ENCODE measurements at regions not wholly inside any gene's neighbourhood (a gene's known extent, or its start where the extent isn't known, plus 50 kb on each side); places are given as distances from the start of the nearest gene placed in this dataset.

DNA sequence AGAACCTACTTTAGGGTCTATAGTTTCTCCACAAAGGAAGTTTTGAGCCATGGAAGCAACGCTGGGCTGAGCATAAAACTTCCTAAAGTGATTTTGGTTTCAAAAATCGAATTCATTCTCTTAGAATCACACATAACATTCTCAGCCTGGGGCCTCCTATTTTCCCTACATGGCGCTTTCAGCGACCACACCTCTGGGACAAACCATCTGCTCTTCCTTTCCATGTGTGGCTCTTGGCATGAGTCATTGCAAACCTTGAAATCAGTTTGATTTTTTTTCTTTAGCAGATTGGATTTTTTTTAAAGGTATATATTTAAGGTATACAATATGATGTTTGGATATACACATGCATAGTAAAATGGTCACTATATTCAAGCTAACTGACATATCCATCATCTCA, 72.5 kb upstream of the APCDD1 start:
- no peak for DNase-seq (ENCODE audit: low spot score, unreplicated experiment)
- Mint-ChIP-seq H3K27me3 (peaks cover 18% of the 10 kb centered on the region), H3K4me1 (ENCODE audit: low read depth) (peaks cover 5% of the 10 kb centered on the region), H3K9me3 (ENCODE audit: low read depth) (no peaks in the 10 kb centered on the region), H3K4me3 (ENCODE audit: low read depth) (no peak overlapping the region), H3K36me3 (ENCODE audit: insufficient read depth) (no peaks in the 10 kb centered on the region), H3K27ac (no peak overlapping the region)
- TF ChIP-seq, protein P1, sequence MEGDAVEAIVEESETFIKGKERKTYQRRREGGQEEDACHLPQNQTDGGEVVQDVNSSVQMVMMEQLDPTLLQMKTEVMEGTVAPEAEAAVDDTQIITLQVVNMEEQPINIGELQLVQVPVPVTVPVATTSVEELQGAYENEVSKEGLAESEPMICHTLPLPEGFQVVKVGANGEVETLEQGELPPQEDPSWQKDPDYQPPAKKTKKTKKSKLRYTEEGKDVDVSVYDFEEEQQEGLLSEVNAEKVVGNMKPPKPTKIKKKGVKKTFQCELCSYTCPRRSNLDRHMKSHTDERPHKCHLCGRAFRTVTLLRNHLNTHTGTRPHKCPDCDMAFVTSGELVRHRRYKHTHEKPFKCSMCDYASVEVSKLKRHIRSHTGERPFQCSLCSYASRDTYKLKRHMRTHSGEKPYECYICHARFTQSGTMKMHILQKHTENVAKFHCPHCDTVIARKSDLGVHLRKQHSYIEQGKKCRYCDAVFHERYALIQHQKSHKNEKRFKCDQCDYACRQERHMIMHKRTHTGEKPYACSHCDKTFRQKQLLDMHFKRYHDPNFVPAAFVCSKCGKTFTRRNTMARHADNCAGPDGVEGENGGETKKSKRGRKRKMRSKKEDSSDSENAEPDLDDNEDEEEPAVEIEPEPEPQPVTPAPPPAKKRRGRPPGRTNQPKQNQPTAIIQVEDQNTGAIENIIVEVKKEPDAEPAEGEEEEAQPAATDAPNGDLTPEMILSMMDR (IDR thresholded peaks at IDR 0.05; ENCODE audit: unreplicated experiment) = no peak

DNA sequence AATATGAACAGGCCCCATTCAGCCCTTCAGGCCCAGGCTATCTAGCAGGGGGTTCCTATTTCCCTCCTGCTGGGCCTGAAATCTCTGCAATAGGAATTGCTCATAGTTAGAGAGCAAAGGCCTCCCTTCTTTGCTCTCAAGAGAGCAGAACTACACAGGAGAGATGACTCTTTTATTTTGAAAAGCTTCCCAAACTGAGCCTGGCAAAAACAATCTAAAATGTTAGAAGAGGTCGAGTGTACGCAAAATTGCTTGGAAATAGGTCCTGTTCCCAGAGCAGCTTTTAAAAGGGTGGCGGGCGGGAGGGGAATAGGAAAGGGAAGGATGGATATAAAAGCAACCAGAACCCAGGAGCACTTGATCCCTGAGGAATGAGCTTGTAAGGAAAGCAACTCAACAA, 68.4 kb upstream of the APCDD1 start:
- Mint-ChIP-seq H3K4me3 (ENCODE audit: low read depth) (no peak overlapping the region), H3K27me3 (peaks cover 6% of the 10 kb centered on the region), H3K9me3 (ENCODE audit: low read depth) (peaks cover 6% of the 10 kb centered on the region), H3K27ac (no peak overlapping the region), H3K36me3 (ENCODE audit: insufficient read depth) (no peaks in the 10 kb centered on the region), H3K4me1 (ENCODE audit: low read depth) (no peaks in the 10 kb centered on the region)
- TF ChIP-seq, protein P1 (IDR thresholded peaks at IDR 0.05; ENCODE audit: unreplicated experiment) = no peak
- no peak for DNase-seq (ENCODE audit: low spot score, unreplicated experiment)

DNA sequence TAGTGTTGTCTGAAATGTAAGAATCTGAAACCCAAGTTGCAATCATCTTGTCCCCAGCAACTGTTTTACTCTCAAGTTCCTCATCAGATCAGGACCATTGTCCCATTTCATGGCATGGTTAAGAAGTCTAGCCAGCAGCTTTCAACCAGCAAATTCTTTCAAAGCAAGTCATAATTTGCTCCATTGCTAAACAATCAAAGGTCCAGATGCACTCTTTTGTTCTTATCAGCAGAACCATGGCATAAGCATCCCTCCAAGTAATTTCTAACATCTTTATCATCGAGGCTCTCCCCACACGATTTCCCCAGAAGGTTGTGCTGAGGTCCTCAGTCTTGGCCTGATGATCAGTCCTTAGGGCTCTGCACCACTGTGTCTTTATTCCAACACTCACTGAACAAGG, 67.5 kb upstream of the APCDD1 start:
- Mint-ChIP-seq H3K36me3 (ENCODE audit: insufficient read depth) (no peaks in the 10 kb centered on the region), H3K27ac (no peak overlapping the region), H3K4me3 (ENCODE audit: low read depth) (no peak overlapping the region)

DNA sequence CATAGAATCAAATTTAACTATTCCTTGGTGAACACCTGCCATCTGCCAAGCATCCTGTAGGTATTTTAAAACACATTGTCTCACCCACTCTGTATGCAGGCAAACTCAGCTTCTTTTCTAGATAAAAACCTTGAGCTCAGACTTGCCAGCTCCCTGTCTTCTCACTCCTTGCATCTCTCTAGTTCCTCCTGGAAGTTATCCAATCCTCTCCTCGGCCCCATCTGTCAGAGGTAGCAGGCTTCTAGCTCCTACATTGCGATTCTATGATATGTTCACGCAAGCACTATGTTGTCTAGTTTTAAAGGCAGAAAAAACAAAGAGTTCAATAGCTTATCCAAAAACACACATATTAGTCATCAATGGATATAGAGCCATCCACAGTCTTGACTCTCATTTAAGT, 67.0 kb upstream of the APCDD1 start:
- H3K4me3 Mint-ChIP-seq (ENCODE audit: low read depth) = no peak overlapping the region
- TF ChIP-seq, protein P1 (IDR thresholded peaks at IDR 0.05; ENCODE audit: unreplicated experiment) = no peak
- peaks cover 6% of the 10 kb centered on the region for H3K27me3 Mint-ChIP-seq
- DNase-seq (ENCODE audit: low spot score, unreplicated experiment) = no peak
- no peaks in the 10 kb centered on the region for H3K36me3 Mint-ChIP-seq (ENCODE audit: insufficient read depth)
- no peak overlapping the region for H3K27ac Mint-ChIP-seq
- H3K4me1 Mint-ChIP-seq (ENCODE audit: low read depth) = no peaks in the 10 kb centered on the region
- peaks cover 6% of the 10 kb centered on the region for H3K9me3 Mint-ChIP-seq (ENCODE audit: low read depth)

More for the DNA sequence above, 67.5 kb upstream of the APCDD1 start:
- H3K27me3 Mint-ChIP-seq = peaks cover 6% of the 10 kb centered on the region
- no peaks in the 10 kb centered on the region for H3K4me1 Mint-ChIP-seq (ENCODE audit: low read depth)
- no peak for DNase-seq (ENCODE audit: low spot score, unreplicated experiment)
- TF ChIP-seq, protein P1 (IDR thresholded peaks at IDR 0.05; ENCODE audit: unreplicated experiment) = no peak
- peaks cover 6% of the 10 kb centered on the region for H3K9me3 Mint-ChIP-seq (ENCODE audit: low read depth)

DNA sequence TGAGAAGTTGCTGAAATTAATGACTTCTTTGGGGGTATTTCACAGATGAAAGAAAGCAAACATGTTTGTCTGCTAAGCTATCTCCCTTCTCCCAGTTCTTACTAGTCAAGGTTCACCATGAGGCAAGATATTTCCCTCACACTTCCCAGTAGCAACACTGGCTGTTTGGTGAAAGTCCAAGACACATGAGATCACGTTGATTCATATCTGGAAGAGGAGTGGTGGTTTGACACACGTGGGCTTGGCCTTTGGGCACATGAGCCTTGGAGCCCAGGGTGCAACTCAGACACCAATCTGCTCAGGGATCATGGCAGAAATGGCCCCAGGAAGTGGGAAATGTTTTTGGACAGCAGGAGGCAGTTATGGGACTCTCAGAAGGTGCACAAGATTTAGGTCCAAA, 66.1 kb upstream of the APCDD1 start:
- Mint-ChIP-seq H3K27me3 (peaks cover 6% of the 10 kb centered on the region), H3K4me3 (ENCODE audit: low read depth) (no peak overlapping the region), H3K4me1 (ENCODE audit: low read depth) (peaks cover 1% of the 10 kb centered on the region), H3K27ac (no peak overlapping the region), H3K9me3 (ENCODE audit: low read depth) (peaks cover 6% of the 10 kb centered on the region), H3K36me3 (ENCODE audit: insufficient read depth) (no peaks in the 10 kb centered on the region)
- DNase-seq (ENCODE audit: low spot score, unreplicated experiment) = no peak
- TF ChIP-seq, protein P1 (IDR thresholded peaks at IDR 0.05; ENCODE audit: unreplicated experiment) = no peak

Measured in progenitor cell of endocrine pancreas (in vitro differentiated cells).